ENCODE measurements at regions not wholly inside any gene's neighbourhood (a gene's known extent, or its start where the extent isn't known, plus 50 kb on each side); places are given as distances from the start of the nearest gene placed in this dataset.
"Not testable (repeated sequence)": the region's sequence is repeated elsewhere in the genome, so short reads cannot be mapped to it uniquely, and the experiment has no call there.

GRCh38 chr3:65172209-65172608 is 484.4 kb upstream of the ADAMTS9 start:
- DNase-seq (ENCODE audit: low spot score): no peak

GRCh38 chr3:65170390-65171042 is 482.7 kb upstream of the ADAMTS9 start:
- DNase-seq (ENCODE audit: low spot score): peak; percentile 26

- no peak for DNase-seq (ENCODE audit: low spot score)
Observed at GRCh38 chr3:65169961-65170360, 482.2 kb upstream of the ADAMTS9 start.

- DNase-seq (ENCODE audit: low spot score): no peak
Observed at GRCh38 chr3:65168547-65168946, 480.7 kb upstream of the ADAMTS9 start.

- no peak for DNase-seq (ENCODE audit: low spot score)
Observed at GRCh38 chr3:65166531-65166930, 478.7 kb upstream of the ADAMTS9 start.

GRCh38 chr3:65158023-65158422 is 470.2 kb upstream of the ADAMTS9 start:
- no peak for DNase-seq (ENCODE audit: low spot score)

- DNase-seq (ENCODE audit: low spot score): no peak
Observed at GRCh38 chr3:65153850-65154512, 466.2 kb upstream of the ADAMTS9 start.

GRCh38 chr3:65151666-65152065 is 463.9 kb upstream of the ADAMTS9 start:
- no peak for DNase-seq (ENCODE audit: low spot score)

GRCh38 chr3:65149877-65150276 is 462.1 kb upstream of the ADAMTS9 start:
- DNase-seq (ENCODE audit: low spot score): no peak

GRCh38 chr3:65148687-65149086 is 460.9 kb upstream of the ADAMTS9 start:
- no peak for DNase-seq (ENCODE audit: low spot score)

GRCh38 chr3:65146179-65146578 is 458.4 kb upstream of the ADAMTS9 start:
- DNase-seq (ENCODE audit: low spot score): no peak

GRCh38 chr3:65145680-65146079 is 457.9 kb upstream of the ADAMTS9 start:
- no peak for DNase-seq (ENCODE audit: low spot score)

- no peak for DNase-seq (ENCODE audit: low spot score)
Observed at GRCh38 chr3:65144791-65145351, 457.1 kb upstream of the ADAMTS9 start.

- no peak for DNase-seq (ENCODE audit: low spot score)
Observed at GRCh38 chr3:65142456-65142855, 454.7 kb upstream of the ADAMTS9 start.

- no peak for DNase-seq (ENCODE audit: low spot score)
Observed at GRCh38 chr3:65138556-65138955, 450.8 kb upstream of the ADAMTS9 start.

- not testable (repeated sequence) for DNase-seq (ENCODE audit: low spot score)
Observed at GRCh38 chr3:65133752-65134151, 446.0 kb upstream of the ADAMTS9 start.

GRCh38 chr3:65130782-65131181 is 443.0 kb upstream of the ADAMTS9 start:
- peak; percentile 9 for DNase-seq (ENCODE audit: low spot score)

- DNase-seq (ENCODE audit: low spot score): no peak
Observed at GRCh38 chr3:65128346-65128745, 440.5 kb upstream of the ADAMTS9 start.

- no peak for DNase-seq (ENCODE audit: low spot score)
Observed at GRCh38 chr3:65126527-65127410, 439.0 kb upstream of the ADAMTS9 start.

GRCh38 chr3:65120156-65120555 is 432.4 kb upstream of the ADAMTS9 start:
- not testable (repeated sequence) for DNase-seq (ENCODE audit: low spot score)

- no peak for DNase-seq (ENCODE audit: low spot score)
Observed at GRCh38 chr3:65118912-65119499, 431.2 kb upstream of the ADAMTS9 start.

GRCh38 chr3:65114041-65114440 is 426.2 kb upstream of the ADAMTS9 start:
- no peak for DNase-seq (ENCODE audit: low spot score)
